Suprapubic skin (tissue), 4 donors: ENCODE measurements at regions not wholly inside any gene's neighbourhood (a gene's known extent, or its start where the extent isn't known, plus 50 kb on each side); places are given as distances from the start of the nearest gene placed in this dataset.
"Not testable (repeated sequence)": the region's sequence is repeated elsewhere in the genome, so short reads cannot be mapped to it uniquely, and the experiment has no call there.

Experiments
- DNase-seq, 2 donors: peaks; one replicate each; pipeline ENCODE4 v3.0.0-alpha.2; 2019; ENCODE audit warnings: low spot score in 2 of 2
- H3K27ac ChIP-seq: fragments of 200-600 bp; sonication (generic); one replicate; pipeline ENCODE4 v1.5.1; 2019
- H3K27me3 ChIP-seq: fragments of 200-600 bp; sonication (generic); one replicate; pipeline ENCODE4 v1.5.1; 2019
- H3K36me3 ChIP-seq: fragments of 200-600 bp; sonication (generic); one replicate; pipeline ENCODE4 v1.5.1; 2019
- H3K4me1 ChIP-seq: fragments of 200-600 bp; sonication (generic); one replicate; pipeline ENCODE4 v1.5.1; 2019
- H3K4me3 ChIP-seq: fragments of 200-600 bp; sonication (generic); one replicate; pipeline ENCODE4 v1.5.1; 2019; ENCODE audit warnings: mild to moderate bottlenecking
- H3K9me3 ChIP-seq: fragments of 200-600 bp; sonication (generic); one replicate; pipeline ENCODE4 v1.5.1; 2019
- EP300 ChIP-seq: sonication (generic); formaldehyde crosslinking; IDR thresholded peaks from one replicate; pipeline ENCODE4 v1.6.1; 2017; ENCODE audit warnings: antibody characterized with exemption
- POLR2A ChIP-seq, 2 donors: fragments of 450-650 bp; IDR thresholded peaks; one replicate each; pipeline ENCODE4 v1.6.1; 2017; ENCODE audit warnings: antibody characterized with exemption in 2 of 2, mild to moderate bottlenecking in 2 of 2, moderate library complexity in 2 of 2
- POLR2AphosphoS5 ChIP-seq, 3 donors: sonication (generic); formaldehyde crosslinking; IDR thresholded peaks; one replicate each; pipeline ENCODE4 v1.6.1; 2017; ENCODE audit warnings: antibody characterized with exemption in 3 of 3
- WGBS: methylation state at CpG from one replicate; pipeline ENCODE4 v1.1.5; 2018; 5-methylcytosine and 5-hydroxymethylcytosine counted together
- TF ChIP-seq, protein P1 (sequence below), 2 donors: fragments of 200-600 bp in 1 of 2; fragments of 450-650 bp in 1 of 2; sonication (generic) in 1 of 2; IDR thresholded peaks; one replicate each; pipeline ENCODE4 v1.5.1; 2016 to 2019; ENCODE audit warnings: antibody characterized with exemption in 2 of 2, mild to moderate bottlenecking in 1 of 2, moderate library complexity in 1 of 2

DNA sequence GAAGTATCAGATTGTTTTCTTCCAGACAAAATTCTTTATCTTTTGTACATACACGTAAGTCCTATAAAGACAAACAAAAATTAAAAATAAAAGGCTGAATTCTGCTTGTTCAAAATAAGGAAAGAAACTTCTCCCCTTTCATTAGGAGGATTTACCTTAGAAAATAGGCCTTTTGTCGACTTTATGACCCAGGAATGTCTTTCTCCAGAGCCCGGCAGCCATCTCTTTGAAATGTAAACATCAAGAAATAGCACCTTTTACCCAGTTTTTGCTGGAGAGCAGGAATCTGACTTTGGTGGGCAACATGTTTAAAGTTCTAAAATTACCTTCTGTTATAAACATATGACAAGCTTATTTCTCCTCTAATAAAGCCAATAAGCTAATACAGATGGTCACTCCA is 373.0 kb upstream of the FTMT start:
- Histone ChIP-seq H3K27me3 (no peaks in the 10 kb centered on the region), H3K27ac (no peak overlapping the region), H3K4me1 (no peaks in the 10 kb centered on the region), H3K36me3 (no peaks in the 10 kb centered on the region), H3K9me3 (no peaks in the 10 kb centered on the region), H3K4me3 (no peak overlapping the region)
- no peak for DNase-seq
- TF ChIP-seq EP300 (no peak), POLR2AphosphoS5 (IDR thresholded peaks at IDR 0.05) (no peak), POLR2A (IDR thresholded peaks at IDR 0.05) (no peak)
- TF ChIP-seq, protein P1, sequence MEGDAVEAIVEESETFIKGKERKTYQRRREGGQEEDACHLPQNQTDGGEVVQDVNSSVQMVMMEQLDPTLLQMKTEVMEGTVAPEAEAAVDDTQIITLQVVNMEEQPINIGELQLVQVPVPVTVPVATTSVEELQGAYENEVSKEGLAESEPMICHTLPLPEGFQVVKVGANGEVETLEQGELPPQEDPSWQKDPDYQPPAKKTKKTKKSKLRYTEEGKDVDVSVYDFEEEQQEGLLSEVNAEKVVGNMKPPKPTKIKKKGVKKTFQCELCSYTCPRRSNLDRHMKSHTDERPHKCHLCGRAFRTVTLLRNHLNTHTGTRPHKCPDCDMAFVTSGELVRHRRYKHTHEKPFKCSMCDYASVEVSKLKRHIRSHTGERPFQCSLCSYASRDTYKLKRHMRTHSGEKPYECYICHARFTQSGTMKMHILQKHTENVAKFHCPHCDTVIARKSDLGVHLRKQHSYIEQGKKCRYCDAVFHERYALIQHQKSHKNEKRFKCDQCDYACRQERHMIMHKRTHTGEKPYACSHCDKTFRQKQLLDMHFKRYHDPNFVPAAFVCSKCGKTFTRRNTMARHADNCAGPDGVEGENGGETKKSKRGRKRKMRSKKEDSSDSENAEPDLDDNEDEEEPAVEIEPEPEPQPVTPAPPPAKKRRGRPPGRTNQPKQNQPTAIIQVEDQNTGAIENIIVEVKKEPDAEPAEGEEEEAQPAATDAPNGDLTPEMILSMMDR (IDR thresholded peaks at IDR 0.05), result no peak
- WGBS, result 75% methylated on average over 3 of the region's 3 CpGs

DNA sequence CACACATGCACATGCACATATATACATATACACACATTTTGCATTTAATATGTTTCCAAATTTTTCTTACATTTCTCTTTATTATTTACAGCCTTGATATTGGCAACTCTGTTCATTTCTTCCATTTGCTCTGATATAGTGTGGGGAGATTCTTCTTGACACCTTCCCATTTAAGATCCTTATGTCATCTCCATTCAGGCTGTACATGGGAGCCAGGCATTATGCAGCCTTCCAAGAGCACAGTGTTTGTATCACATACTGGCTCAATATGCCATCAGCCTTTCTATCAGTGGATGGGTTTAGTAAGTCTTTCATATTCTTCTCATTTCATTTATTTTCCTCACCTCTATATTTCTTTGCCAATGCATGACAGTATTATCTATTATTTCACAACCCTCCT is 372.3 kb upstream of the FTMT start:
- no peaks in the 10 kb centered on the region for H3K36me3 ChIP-seq
- H3K27me3 ChIP-seq, result no peaks in the 10 kb centered on the region
- DNase-seq, result no peak
- H3K4me3 ChIP-seq, result no peak overlapping the region
- TF ChIP-seq, protein P1 (IDR thresholded peaks at IDR 0.05), result no peak
- TF ChIP-seq POLR2A (IDR thresholded peaks at IDR 0.05) (no peak), EP300 (no peak), POLR2AphosphoS5 (IDR thresholded peaks at IDR 0.05) (no peak)
- H3K9me3 ChIP-seq, result no peaks in the 10 kb centered on the region
- no peaks in the 10 kb centered on the region for H3K4me1 ChIP-seq
- H3K27ac ChIP-seq, result no peak overlapping the region

DNA sequence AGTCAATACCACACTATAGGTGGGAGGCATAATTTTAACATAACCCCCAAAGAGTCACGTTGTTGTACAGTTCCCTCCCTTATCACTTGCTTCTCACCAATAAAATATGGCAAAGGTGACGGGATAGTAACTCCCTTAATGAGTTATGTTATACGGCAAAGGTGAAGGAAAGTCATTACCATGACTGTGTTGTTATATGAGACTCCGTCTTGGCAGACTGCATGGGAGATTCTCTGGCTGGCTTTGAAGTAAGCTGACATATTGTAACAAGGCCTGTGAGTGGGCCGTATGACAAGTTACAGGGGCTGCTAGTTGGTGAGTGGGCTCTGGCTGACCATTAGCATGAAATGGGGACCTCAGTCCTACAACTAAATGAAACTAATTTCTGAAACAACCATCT is 366.4 kb upstream of the FTMT start:
- Histone ChIP-seq H3K4me1 (no peaks in the 10 kb centered on the region), H3K27ac (no peak overlapping the region), H3K36me3 (no peaks in the 10 kb centered on the region), H3K4me3 (no peak overlapping the region), H3K27me3 (no peaks in the 10 kb centered on the region), H3K9me3 (no peaks in the 10 kb centered on the region)
- 85% methylated on average over 5 of the region's 5 CpGs for WGBS
- DNase-seq, result no peak
- TF ChIP-seq POLR2AphosphoS5 (IDR thresholded peaks at IDR 0.05), result no peak
- TF ChIP-seq, protein P1 (IDR thresholded peaks at IDR 0.05), result no peak
- TF ChIP-seq POLR2A (IDR thresholded peaks at IDR 0.05), result no peak
- TF ChIP-seq EP300, result no peak

DNA sequence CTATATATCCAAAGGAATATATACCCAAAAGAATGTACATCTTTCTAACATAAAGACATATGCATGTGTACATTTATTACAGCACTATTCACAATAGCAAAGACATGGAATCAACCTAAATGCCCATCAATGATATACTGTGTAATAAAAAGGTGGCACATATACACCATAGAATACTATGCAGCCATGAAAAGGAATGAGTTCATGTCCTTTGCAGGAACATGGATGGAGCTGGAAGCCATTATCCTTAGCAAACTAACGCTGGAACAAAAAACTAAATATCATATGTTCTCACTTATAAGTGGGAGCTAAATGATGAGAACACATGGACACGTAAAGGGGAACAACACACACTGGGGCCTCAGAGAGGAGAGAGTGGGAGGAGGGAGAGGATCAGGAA is 365.7 kb upstream of the FTMT start:
- H3K4me1 ChIP-seq, H3K36me3 ChIP-seq, DNase-seq, H3K27me3 ChIP-seq, H3K9me3 ChIP-seq, H3K27ac ChIP-seq, H3K4me3 ChIP-seq: not testable (repeated sequence)
- 84% methylated on average over 2 of the region's 2 CpGs for WGBS

DNA sequence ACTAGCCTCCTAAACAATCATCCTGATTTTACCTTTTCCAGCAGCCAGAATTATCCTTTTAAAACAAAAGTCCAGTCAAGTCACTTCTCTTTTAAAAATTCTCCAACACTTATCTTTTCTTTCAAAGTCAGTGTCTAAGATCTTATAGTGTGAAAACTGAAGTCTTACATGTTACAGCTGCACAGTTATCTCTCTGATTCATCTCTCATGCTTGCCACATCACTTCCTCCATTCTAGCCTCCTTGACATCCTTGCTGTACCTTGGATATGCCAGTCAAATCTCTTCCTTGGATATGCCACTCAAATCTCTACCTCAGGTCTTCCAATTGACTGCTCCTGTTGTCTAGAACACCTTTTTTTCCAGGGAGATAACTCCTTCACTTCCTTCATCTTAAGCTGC is 361.7 kb upstream of the FTMT start:
- Histone ChIP-seq H3K27ac (no peak overlapping the region), H3K4me1 (no peaks in the 10 kb centered on the region), H3K4me3 (no peak overlapping the region), H3K9me3 (no peaks in the 10 kb centered on the region), H3K27me3 (no peaks in the 10 kb centered on the region), H3K36me3 (no peaks in the 10 kb centered on the region)
- DNase-seq, result no peak
- no peak for TF ChIP-seq EP300
- TF ChIP-seq, protein P1 (IDR thresholded peaks at IDR 0.05), result no peak

DNA sequence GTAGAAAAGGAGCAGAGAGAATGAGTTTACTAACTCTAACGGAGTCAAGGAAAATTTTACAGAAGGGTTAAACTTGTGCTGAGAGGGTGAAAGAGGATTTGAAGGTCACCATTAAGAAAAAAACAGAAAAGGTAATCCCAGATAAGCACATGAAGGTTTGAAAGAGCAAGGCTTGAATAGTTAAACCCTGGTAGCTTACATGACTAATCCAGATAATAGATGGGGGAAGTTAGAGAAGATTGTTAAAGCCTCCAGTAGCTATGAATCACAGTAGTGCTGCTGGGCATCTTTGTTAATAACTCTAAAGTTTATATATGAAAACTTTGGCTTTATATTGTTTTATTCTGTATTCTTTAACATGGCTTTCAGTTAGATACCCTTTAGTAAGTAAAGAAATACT is 354.5 kb upstream of the FTMT start:
- WGBS, result 95% methylated on average over 1 of the region's 1 CpG
- Histone ChIP-seq H3K36me3 (no peaks in the 10 kb centered on the region), H3K27me3 (no peaks in the 10 kb centered on the region), H3K4me3 (no peak overlapping the region), H3K4me1 (no peaks in the 10 kb centered on the region), H3K27ac (no peak overlapping the region), H3K9me3 (no peaks in the 10 kb centered on the region)
- TF ChIP-seq EP300 (no peak), POLR2A (IDR thresholded peaks at IDR 0.05) (no peak), POLR2AphosphoS5 (IDR thresholded peaks at IDR 0.05) (no peak)
- TF ChIP-seq, protein P1 (IDR thresholded peaks at IDR 0.05), result no peak
- DNase-seq, result no peak
